Superior temporal gyrus (tissue), 1 donor: ENCODE measurements at regions not wholly inside any gene's neighbourhood (a gene's known extent, or its start where the extent isn't known, plus 50 kb on each side); places are given as distances from the start of the nearest gene placed in this dataset.
"Not testable (repeated sequence)": the region's sequence is repeated elsewhere in the genome, so short reads cannot be mapped to it uniquely, and the experiment has no call there.

ENCODE experiments used
- DNase-seq: peaks from one replicate; pipeline ENCODE4 v3.0.0-alpha.2; 2016; ENCODE audit errors: extremely low spot score

DNA sequence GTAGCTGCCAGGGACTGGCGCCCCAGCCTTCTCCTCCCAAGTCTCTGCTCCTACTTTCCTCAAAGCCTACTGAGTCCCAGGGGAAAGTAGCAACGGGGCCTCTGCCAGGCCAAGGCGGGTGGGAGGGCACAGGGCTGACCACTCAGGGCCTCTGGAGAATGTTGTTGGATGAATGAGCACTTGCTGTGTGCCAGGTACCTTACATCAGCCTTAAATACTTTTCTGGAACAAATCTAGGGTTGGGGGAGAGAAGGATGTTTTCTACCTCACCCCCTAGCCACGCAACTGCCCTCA, 119.3 kb upstream of the ZBTB40 start:
- DNase-seq: no peak

DNA sequence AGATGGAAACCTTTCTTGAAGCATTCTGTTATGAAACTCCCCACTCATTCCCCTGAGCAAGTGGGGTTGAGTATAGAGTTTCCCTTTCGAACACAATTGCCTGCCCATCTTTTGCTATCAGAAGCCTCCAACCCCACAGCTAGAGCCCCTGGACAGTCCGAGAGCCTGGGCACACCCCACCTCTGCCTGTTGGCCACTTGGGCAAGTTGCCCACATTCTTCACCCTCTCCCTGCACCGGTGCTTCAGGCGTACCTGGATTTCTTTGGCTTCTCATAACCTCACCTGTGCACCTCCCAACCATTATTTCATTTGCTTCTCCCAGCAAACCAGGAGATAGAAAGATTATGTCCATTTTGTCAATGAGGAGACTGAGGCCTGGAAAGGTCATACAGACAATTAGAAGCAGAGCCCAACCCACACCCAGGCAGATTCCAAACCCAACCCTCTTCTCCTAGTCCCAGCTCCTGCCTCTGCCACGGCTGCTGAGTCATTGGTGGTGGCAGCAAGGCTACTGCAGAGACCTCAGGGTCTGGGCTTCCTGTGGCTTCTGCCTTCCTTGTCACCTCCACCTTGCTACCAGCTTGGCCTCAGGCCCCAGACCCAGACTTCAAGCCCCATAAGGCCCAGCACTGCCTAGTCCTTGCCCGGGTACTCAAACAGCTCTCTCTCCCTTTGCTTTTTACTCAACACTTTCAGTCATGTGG, 118.7 kb upstream of the ZBTB40 start:
- no peak for DNase-seq

DNA sequence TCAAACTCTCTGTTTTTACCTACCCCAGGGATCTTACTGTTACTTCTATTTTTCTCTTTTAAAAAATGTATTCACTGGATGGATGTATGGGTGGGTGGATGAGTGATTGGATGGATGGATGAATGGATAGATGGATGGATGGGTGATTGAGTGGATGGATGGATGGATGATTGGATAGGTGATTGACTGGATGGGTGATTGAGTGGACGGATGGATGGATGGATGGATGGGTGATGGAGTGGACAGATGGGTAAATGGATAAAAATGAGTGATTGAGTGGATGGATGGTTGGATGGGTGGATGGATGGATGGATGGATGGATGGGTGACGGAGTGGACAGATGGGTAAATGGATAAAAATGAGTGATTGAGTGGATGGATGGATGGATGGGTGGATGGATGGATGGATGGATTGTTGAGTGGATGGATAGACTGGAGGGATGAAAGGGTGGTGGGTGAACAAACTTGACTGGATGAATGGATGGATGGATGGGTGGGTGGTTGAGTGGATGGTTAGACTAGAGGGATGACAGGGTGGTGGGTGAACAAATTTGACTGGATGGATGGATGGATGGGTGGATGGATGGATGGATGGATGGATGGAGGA, 118.0 kb upstream of the ZBTB40 start:
- no peak for DNase-seq

DNA sequence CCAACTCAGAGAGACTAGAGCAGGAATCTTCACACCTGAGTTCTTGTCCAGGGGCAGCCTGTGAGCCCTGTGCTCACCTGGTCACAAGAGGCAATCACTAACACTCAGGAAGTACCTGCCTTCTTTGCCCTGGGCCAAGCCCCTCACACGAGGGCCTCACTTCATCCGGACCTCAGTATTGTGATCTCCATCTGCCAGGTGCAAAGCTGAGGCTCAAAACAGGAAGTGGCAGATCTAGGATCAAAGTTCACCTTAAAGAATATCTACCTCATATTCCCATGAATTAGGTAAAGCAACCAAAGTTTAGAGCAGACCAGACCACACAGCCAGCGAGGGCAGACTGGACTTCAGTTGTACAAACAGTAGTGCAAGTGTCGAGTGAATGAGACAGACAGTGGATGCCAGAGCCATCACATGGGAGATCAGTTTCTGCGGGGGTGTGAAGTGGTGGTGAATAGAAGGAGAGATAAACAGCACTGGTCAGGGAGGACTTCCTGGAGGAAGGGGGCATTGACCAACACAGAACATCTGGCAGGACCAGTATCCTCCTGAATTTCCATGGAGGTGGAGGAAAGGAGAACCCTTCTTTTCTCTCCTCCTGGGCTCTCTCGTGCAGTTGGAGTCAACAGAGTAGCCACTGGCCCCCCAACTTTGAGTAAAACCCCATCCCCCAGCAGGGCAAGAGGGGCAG, 116.6 kb upstream of the ZBTB40 start:
- no peak for DNase-seq

DNA sequence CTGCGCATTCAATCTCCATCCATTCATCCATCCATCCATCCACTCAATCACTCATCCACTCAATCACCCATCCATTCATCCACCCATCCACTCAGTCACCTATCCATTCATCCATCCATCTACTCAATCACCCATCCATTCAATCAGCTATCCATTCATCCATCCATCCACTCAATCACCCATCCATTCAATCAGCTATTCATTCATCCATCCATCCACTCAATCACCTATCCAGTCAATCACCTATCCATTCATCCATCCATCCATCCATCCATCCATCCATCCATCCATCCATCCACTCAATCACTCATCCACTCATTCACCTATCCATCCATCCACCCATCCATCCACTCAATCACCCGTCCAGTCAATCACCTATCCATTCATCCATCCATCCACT, 115.4 kb upstream of the ZBTB40 start:
- not testable (repeated sequence) for DNase-seq

DNA sequence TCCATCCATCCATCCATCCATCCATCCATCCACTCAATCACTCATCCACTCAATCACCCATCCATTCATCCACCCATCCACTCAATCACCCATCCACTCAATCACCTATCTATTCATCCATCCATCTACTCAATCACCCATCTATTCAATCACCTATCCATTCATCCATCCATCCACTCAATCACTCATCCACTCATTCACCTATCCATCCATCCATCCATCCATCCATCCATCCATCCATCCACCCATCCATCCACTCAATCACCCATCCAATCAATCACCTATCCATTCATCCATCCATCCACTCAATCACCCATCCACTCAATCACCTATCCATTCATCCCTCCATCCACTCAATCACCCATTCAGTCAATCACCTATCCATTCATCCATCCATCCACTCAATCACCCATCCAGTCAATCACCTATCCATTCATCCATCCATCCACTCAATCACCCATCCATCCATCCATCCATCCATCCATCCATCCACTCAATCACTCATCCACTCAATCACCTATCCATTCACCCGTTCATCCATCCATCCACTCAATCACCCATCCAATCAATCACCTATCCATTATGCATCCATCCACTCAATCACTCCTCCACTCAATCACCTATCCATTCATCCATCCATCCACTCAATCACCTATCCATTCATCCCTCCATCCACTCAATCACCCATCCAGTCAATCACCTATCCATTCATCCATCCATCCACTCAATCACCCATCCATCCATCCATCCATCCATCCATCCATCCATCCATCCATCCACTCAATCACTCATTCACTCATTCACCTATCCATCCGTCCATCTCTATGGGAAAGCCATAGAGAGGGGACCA, 114.7 kb upstream of the ZBTB40 start:
- DNase-seq: not testable (repeated sequence)

DNA sequence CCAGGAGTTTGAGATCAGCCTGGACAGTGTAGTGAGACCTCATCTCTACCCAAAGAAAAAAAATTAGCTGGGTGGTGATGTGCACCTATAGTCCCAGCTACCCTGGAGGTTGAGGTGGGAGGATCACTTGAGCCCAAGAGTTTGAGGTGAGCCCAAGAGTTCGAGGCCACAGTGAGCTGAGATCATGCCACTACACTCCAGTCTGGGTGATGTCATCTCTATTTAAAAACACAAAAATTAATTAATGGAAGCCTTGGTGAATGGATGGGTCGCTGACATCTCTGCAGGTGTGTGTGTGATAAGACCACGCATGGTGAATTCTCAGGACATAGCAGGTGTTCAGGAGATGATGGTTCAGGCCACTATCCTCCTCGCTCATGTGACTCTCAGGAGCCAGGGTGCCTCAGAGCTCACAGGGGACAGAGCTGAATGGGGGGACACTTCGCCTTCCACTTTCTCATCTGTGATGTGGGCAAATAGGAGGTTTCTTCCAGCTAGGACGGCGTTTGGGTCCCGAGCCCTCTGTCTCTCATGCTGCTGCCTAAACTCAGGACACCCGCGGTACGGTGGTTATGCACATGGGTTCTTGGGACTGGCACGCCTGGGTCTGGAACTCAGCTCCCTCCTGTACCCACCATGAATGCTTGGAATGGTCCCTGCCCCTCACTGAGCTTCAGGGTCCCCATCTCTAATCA, 113.4 kb upstream of the ZBTB40 start:
- no peak for DNase-seq

DNA sequence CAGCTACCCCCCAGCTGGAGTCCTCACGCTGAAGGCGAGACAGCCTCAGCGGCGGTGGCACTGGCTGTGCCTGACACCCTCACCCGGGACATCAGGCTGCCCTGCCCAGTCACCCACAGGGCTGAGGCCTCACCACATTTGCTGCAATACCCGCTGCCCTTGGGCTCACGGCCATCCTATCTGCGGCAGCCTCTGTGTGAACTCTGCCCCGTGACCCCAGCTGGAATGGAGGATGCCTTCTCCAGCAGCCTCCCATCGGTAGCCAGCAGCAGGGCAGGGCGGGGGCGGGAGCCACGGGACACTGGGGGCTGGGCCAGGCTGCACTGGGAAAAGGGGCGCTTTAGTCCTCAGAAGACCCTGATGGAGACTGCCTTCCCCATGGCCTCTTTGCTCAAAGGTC, 112.4 kb upstream of the ZBTB40 start:
- no peak for DNase-seq

DNA sequence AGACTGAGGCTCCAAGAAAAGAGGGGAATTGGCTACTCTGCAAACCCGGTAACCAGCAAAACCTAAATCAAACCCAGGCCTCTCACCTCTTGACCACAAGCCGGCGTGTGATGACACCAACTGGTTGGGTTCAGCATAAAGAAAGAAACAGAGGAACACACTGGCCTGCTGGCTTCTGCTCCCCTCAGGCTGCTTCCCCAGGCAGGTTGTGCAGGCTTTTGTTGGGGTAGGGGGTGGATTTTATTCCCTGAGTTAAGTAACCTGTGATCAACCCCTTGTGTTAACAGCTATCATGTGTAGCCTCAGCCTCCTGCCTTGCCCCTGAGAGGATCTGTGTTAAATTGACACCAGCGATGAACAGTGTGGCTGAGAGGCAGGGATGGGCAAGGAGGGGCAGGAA, 111.6 kb upstream of the ZBTB40 start:
- DNase-seq: no peak

DNA sequence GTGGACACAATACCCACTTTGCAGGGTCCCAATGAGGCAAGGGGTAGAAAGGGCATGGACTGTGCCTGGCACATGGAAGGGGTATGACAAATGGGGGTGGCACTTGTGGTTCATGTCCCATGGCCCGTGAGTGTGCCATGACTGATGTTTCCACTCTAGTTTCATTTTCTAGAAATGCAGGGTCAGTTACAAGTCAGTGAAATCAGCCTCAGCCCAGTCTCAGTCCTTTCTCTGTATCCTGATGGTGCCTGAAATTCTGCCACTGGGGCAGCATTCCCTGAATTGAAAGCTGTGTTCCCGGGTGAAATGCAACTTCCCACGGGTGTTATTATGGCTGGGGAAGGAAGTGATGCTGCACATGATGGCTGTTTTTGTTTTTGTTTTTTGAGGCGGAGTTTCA, 110.8 kb upstream of the ZBTB40 start:
- DNase-seq: no peak

DNA sequence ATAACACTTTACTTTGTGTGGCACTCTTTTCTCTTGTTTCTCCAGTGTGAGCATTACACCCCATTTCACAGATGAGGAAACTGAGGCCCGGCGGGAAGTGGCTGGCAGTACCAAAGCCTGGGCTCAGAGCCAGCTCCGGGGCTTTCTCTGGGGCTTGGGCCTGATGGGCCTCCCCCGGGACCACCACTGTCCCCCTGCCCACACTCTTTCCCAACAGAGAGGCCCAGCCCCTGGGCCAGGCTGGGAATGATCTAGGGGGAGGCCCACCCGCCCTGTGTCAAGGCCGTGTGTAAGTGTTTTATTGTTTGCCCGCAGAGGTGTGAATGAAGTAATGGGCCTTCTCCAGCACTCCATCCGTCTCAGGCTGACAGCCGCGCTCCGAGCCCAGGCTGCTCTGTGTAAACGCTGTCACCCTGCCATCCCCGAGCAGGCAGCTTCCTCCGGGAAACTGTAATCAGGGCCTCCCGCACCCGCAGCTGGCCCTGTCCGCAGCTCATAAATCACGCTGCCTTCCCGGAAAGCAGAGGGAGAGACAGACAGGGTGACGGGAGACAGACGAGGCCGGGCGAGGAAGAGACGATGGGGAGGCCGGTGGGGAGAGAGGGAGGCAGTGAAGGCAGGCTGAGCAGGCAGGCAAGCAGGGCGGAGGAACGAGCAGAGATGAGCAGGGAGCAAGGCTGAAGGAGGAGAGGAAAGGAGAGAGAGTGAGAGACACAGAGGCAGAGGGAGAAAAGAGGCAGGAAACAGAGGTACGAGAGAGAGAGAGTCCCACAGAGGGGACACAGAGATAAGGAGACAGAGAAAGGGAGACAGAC, 109.7 kb upstream of the ZBTB40 start:
- DNase-seq: no peak

DNA sequence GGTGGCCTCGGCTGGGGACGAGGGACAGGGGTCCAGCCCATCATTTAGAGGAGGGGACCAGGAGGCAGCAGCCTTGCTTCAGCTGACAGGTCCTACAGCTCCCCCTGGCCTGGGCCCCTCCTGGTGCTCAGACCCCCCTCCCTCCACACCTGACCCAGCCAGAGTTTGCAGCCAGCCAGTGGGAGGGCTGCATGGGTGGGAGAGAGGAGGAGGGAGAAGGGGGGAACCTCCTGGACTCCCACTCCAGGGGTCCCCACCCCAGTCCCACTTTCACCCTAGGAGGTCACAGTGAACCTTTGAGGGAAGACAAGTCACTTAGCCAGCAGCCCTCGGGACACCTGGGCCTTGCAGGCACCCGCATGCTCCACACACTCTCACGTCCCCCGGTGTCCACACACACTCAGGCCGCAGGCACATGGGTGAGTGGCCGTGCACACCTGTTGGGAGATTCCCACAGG, 108.9 kb upstream of the ZBTB40 start:
- DNase-seq: no peak

DNA sequence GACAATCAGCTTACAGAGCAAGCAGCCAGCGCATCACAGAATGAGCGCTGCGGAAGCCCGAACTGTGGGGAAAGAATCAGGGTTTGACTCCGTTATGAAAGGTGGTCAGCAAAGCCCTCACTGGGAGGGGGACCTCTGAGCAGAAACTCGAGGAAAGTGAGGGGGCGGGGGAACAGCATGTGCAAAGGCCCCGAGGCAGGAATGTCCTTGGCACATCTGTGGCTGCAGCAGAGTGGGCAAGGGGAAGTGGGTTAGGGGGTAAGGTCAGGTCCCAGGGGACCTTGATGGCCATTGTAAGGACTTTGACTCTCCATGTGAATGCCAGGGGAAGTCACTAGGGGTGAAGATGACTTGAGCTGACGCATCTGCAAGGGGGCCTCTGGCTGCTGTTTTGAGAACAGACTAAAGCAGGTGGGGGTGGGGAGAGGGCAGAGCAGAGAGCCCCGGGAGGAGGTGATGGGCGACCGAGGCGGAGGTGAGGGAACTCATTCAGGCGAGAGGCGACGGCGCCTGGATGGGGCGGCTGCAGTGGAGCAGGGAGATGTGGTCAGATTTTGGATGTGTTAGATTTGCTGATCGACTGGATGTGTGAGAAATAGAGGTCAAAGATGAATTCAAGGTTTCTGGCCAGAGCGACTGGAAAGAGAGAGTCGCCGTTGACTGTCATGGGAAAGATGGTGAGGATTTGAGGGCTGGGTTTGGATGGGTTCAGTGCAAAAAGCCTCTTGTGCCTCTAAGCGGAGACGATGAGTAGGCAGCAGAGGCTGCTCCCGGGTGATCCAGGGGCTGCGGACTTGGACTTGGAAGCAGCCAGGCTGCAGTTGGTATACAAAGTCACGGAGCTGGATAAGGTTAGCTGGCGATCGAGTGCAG, 108.0 kb upstream of the ZBTB40 start:
- no peak for DNase-seq

DNA sequence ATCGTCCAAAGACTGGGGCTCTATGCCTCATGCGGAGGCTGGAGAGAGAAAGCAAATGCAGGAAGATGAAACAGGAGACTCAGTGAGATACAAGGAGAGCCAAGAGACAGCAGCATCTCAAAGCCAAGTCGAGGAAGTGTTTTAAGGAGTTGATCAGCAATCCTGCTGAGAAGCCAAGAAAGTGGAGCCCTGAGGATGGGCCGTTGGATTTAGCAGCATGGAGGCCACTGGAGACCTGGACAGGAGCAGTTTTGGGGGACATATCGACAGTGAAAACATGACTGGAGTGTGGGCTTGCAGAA, 107.4 kb upstream of the ZBTB40 start:
- no peak for DNase-seq

DNA sequence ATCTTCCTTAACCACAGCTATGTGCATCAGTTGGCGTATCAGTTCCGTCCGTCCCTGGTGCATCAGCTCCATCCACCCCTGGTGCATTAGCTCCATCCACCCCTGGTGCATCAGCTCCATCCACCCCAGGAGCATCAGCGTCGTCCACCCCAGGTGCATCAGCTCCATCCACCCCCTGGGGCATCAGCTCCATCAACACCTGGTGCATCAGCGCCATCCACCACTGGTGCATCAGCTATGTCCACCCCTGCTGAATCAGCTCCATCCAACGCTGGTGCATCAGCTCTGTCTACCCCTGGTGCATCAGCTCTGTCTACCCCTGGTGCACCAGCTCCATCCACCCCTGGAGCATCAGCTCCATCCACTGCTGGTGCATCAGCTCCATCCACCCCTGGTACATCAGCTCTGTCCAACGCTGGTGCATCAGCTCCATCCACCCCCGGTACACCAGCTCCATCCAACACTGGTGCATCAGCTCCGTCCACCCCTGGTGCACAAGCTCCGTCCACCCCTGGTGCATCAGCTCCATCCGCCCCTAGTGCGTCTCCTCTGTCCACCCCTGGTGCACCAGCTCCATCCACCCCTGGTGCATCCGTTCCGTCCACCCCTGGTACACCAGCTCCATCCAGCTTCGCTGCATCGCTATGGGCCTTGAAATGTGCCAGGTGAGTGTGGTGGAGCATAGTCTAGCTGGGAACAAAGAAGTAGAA, 106.6 kb upstream of the ZBTB40 start:
- no peak for DNase-seq

DNA sequence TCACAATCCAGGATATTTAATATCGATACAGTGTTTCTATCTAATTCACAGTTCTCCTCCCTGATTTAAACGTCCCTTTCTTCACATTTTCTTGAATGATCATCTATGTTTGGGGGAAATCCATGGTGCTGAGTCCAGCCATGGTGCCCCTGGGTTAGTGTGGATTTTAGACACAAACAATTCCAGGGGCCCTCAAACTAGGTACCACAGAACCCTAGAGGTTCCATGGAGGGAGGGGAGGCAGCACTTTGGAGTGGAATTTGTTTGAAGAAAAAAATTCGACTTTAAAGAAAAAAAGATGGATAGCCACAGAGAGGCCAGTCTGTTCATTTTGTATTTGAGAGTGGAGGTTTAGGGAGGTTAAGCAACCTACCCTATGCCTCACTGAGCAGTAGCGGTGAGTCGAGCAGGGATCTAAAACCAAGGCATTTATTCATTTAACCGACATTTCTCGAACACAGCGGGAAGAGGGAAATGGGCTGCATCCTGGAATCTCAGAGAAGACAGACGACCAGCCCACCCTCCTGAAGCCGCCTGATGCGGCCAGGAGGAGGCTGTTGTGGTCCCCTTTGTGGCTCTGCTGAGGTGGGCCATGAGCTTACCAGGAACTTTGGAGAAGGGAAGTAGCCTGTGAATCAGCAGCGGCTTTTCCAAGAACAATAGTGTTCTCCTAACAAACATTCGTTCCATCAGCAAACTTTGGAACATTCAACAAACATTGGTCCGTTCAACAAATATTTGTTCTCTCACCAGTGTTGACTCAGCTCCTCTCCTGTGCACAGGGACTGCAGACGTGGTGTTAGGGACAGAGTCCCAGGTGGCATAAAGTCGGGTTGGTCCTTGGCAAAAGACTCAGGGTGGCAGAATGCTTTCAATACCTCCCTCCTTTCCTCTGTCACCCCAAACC, 103.5 kb upstream of the ZBTB40 start:
- no peak for DNase-seq

DNA sequence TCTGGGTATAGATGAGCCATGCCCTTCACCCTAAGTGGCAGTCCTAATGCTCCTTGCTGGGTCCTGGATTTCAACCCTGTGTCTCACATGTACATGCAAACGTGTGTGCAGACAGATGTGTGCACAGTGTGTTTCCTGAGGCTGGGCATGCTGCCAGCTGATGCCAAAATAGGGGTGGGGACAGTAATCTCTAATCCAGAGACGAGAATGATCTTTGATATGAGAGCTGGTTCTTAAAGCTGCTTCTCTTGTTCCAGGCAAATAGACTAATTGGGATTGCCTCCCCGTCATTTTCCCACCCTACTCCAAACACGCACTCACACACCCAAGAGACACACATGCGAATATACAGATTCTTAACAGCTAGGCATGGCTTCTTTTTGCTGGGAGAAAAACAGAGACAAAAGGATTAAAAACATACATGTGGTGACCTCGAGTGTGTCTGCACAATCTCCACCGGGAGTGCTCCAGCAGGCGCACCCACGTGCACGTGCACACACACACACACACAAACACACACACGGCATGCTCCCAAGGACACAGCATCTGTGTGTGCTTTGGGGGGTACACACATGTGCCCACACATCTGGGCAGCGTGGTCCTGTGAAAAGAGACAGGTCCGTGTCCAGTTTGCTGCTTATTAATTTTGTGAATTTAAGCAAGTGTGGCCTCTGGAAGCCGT, 102.1 kb upstream of the ZBTB40 start:
- DNase-seq: no peak
